Astrocyte (in vitro differentiated cells and primary cell): ENCODE measurements at regions not wholly inside any gene's neighbourhood (a gene's known extent, or its start where the extent isn't known, plus 50 kb on each side); places are given as distances from the start of the nearest gene placed in this dataset.

Experiments
- CTCF ChIP-seq: IDR thresholded peaks from 2 replicates; pipeline ENCODE4 v1.5.1; 2011; ENCODE audit warnings: low read depth, mild to moderate bottlenecking, inconsistent platforms, low read length, moderate library complexity; ENCODE audit not compliant: insufficient read depth
- EZH2 ChIP-seq: IDR thresholded peaks from 2 replicates; pipeline ENCODE4 v1.6.1; 2012; ENCODE audit warnings: mild to moderate bottlenecking, low read length, inconsistent platforms; ENCODE audit not compliant: insufficient read depth

DNA sequence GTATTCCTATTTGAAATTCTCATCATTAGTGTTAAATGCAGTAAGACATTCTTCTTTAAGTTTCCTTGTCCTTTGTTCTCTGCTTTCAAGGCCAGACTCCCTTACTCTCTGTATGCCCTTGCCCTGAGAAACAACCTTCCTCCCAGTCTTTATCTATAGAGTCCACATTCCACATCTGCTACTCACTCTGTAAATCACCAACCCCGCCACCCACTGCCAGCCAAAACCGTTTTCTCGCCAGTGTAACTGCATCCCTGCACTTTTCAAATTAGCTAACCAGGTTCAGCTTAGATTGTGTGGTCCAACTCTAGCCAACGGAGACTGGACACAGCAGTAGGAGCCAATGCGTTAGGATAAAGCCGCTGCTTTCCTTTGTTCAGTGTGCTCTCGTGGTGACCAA is 402.4 kb upstream of the PDZRN3 start:
- TF ChIP-seq CTCF (no peak), EZH2 (no peak)
